Stomach smooth muscle (tissue), 2 donors: ENCODE measurements at regions not wholly inside any gene's neighbourhood (a gene's known extent, or its start where the extent isn't known, plus 50 kb on each side); places are given as distances from the start of the nearest gene placed in this dataset.

Experiments used
- H3K27ac ChIP-seq: one replicate; pipeline ENCODE4 v1.7.0; 2013; ENCODE audit warnings: mild to moderate bottlenecking, low read length, inconsistent platforms
- H3K27me3 ChIP-seq, 2 donors: one replicate each; pipeline ENCODE4 v1.7.0; 2013; ENCODE audit warnings: low read length in 2 of 2; ENCODE audit not compliant: insufficient read depth in 2 of 2, control insufficient read depth in 1 of 2
- H3K36me3 ChIP-seq, 2 donors: one replicate each; pipeline ENCODE4 v1.7.0; 2013; ENCODE audit warnings: low read length in 2 of 2; ENCODE audit not compliant: control insufficient read depth in 2 of 2, insufficient read depth in 2 of 2
- H3K4me1 ChIP-seq: one replicate; pipeline ENCODE4 v1.7.0; 2013; ENCODE audit warnings: low read length; ENCODE audit not compliant: control insufficient read depth, insufficient read depth
- H3K4me3 ChIP-seq, 2 donors: one replicate each; pipeline ENCODE4 v1.7.0; 2013; ENCODE audit warnings: low read length in 2 of 2
- H3K9ac ChIP-seq, 2 donors: one replicate each; pipeline ENCODE4 v1.7.0; 2013; ENCODE audit warnings: low read length in 2 of 2, mild to moderate bottlenecking in 1 of 2
- H3K9me3 ChIP-seq, 2 donors: one replicate each; pipeline ENCODE4 v1.7.0; 2013; ENCODE audit warnings: low read length in 2 of 2; ENCODE audit not compliant: control insufficient read depth in 2 of 2
- donor health status: healthy.
- donor health status: Pancreatic carcinoma.

GRCh38 chr13:34021619-34022018 lies 203.7 kb downstream of the RFC3 start:
- Histone ChIP-seq H3K27ac (no peak overlapping the region), H3K36me3 (no peaks in the 10 kb centered on the region), H3K27me3 (no peaks in the 10 kb centered on the region), H3K4me3 (no peak overlapping the region), H3K9me3 (peaks cover 3 to 11% of the 10 kb centered on the region in 2 donors), H3K9ac (no peak overlapping the region), H3K4me1 (no peaks in the 10 kb centered on the region)

DNA sequence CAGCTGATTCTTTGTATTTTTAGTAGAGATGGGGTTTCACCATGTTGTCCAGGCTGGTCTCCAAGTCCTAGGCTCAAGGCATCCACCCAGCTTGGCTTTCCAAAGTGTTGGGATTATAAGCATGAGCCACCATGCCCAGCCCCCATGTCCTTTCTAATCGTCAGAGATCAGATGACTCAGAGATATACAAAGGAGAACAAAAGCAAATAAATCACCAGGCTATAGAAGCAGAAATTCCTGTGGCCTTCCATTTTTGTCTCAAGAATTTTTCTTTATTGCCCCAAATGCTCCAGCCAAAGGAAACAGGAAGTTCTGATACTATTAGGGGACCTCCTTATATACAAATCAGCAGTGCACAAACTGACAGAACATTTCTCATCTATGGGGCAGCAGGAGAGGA lies 207.8 kb downstream of the RFC3 start:
- H3K9ac ChIP-seq = no peak overlapping the region
- no peaks in the 10 kb centered on the region for H3K27me3 ChIP-seq
- peaks cover 6 to 12% of the 10 kb centered on the region in 2 donors for H3K9me3 ChIP-seq
- no peaks in the 10 kb centered on the region for H3K36me3 ChIP-seq
- H3K4me1 ChIP-seq = no peaks in the 10 kb centered on the region
- no peak overlapping the region for H3K27ac ChIP-seq
- no peak overlapping the region for H3K4me3 ChIP-seq

GRCh38 chr13:34026308-34026707 lies 208.4 kb downstream of the RFC3 start:
- Histone ChIP-seq H3K4me1 (no peaks in the 10 kb centered on the region), H3K9ac (no peak overlapping the region), H3K4me3 (no peak overlapping the region), H3K27ac (no peak overlapping the region), H3K27me3 (no peaks in the 10 kb centered on the region), H3K36me3 (no peaks in the 10 kb centered on the region), H3K9me3 (peaks cover 6 to 12% of the 10 kb centered on the region in 2 donors)

DNA sequence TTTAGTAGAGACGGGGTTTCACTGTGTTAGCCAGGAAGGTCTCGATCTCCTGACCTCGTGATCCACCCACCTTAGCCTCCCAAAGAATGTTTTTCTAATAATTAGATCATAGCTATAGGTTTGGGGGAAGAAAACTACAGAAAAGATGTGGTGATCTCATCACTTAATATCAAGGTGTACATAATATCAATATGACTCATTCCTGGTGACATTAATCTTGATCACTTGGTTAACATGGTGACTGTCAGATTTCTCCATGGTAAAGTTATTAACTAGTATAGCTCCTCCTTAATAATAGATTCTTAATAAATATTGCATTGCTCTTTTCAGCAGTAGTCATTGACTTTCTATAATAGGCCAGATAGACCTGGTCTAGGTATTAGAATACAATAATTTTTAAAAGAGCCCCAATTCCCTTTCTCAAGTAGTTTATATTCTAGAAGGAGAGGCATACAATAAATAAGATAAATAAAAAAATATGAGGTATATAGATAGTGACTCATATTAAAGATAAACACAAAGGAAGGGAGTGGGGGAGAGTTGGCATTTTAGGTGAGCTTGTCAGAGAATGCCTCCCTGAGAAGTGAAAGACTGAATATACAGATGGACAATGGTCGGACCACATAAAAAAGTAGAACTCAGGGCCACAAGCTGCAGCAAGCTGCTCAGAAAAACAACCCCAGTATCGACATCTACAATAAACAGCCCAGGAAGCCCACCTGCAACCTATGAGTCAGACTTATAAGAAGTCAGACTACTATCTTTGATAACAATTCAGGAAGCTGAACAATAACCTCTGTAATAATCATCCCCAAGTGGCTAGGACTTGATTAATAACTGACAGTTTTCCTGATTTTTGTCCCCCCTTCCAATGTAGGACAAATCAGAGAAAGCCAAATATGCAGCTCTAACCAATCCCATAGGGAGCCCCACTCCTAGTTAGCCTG lies 210.8 kb downstream of the RFC3 start:
- Histone ChIP-seq H3K27ac (no peak overlapping the region), H3K4me3 (no peak overlapping the region), H3K36me3 (no peaks in the 10 kb centered on the region), H3K9me3 (peaks cover 3 to 7% of the 10 kb centered on the region in 2 donors), H3K4me1 (no peaks in the 10 kb centered on the region), H3K9ac (no peak overlapping the region), H3K27me3 (no peaks in the 10 kb centered on the region)

DNA sequence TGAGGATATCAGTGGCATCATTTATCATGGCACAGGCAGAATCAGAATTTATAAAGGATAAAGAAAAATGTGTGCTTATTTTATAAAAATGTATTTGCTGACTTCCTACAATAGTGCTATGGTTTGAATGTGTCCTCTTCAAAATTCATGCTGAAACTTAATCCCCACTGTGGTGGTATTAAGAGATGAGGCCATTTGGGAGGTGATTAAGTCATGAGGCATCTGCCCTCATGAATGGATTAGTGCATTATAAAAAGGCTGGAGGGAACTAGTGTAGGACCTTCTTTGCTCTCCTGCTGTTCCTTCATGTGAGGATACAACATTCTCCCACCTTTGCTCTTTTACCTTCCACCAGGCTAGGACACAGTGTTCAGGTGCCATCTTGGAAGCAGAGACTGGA lies 212.8 kb downstream of the RFC3 start:
- Histone ChIP-seq H3K27me3 (no peaks in the 10 kb centered on the region), H3K27ac (no peak overlapping the region), H3K4me3 (no peak overlapping the region), H3K9me3 (peaks cover 3 to 7% of the 10 kb centered on the region in 2 donors), H3K4me1 (no peaks in the 10 kb centered on the region), H3K9ac (no peak overlapping the region), H3K36me3 (no peaks in the 10 kb centered on the region)

DNA sequence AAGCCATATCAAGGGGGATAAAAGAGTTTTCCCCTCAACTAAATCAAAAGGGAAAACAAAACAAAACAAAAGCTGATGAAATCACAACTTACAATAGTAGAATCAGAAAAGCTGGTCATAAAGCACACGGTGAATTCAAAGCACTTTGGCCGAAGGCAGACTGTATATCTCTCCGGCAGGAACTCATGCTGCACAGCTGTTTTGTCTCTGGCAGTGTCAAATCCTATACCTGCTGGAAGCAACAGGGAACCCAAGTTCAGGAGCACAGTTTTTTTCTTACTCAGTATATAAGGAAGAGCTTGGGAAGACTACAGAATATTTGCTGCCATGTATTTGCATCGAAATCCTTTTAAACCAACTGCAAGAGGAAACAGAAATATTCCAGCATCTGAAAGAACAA lies 213.7 kb downstream of the RFC3 start:
- H3K9ac ChIP-seq = no peak overlapping the region
- peaks cover under 1 to 3% of the 10 kb centered on the region in 2 donors for H3K9me3 ChIP-seq
- H3K27me3 ChIP-seq = no peaks in the 10 kb centered on the region
- no peaks in the 10 kb centered on the region for H3K36me3 ChIP-seq
- H3K4me1 ChIP-seq = no peaks in the 10 kb centered on the region
- H3K27ac ChIP-seq = no peak overlapping the region
- H3K4me3 ChIP-seq = no peak overlapping the region

GRCh38 chr13:34034411-34034810 lies 216.5 kb downstream of the RFC3 start:
- H3K27me3 ChIP-seq = no peaks in the 10 kb centered on the region
- no peaks in the 10 kb centered on the region for H3K9me3 ChIP-seq

GRCh38 chr13:34035178-34035577 lies 217.2 kb downstream of the RFC3 start:
- no peak overlapping the region for H3K9ac ChIP-seq
- H3K4me3 ChIP-seq = no peak overlapping the region
- no peaks in the 10 kb centered on the region for H3K27me3 ChIP-seq
- no peak overlapping the region for H3K27ac ChIP-seq
- H3K4me1 ChIP-seq = no peaks in the 10 kb centered on the region
- no peaks in the 10 kb centered on the region for H3K9me3 ChIP-seq
- no peaks in the 10 kb centered on the region for H3K36me3 ChIP-seq

More at GRCh38 chr13:34034411-34034810, 216.5 kb downstream of the RFC3 start:
- Histone ChIP-seq H3K4me3 (no peak overlapping the region), H3K36me3 (no peaks in the 10 kb centered on the region), H3K27ac (no peak overlapping the region), H3K9ac (no peak overlapping the region), H3K4me1 (no peaks in the 10 kb centered on the region)

- H3K4me1 ChIP-seq = no peaks in the 10 kb centered on the region
- no peak overlapping the region for H3K4me3 ChIP-seq
- H3K27me3 ChIP-seq = no peaks in the 10 kb centered on the region
- no peak overlapping the region for H3K27ac ChIP-seq
- H3K9me3 ChIP-seq = no peaks in the 10 kb centered on the region
- H3K36me3 ChIP-seq = no peaks in the 10 kb centered on the region
- H3K9ac ChIP-seq = no peak overlapping the region
These were observed 217.9 kb downstream of the RFC3 start for GRCh38 chr13:34035676-34036325.

GRCh38 chr13:34037636-34038540 lies 219.9 kb downstream of the RFC3 start:
- Histone ChIP-seq H3K4me1 (no peaks in the 10 kb centered on the region), H3K9ac (no peak overlapping the region)

More at GRCh38 chr13:34037636-34038540, 219.9 kb downstream of the RFC3 start:
- Histone ChIP-seq H3K27ac (no peak overlapping the region), H3K4me3 (no peak overlapping the region), H3K27me3 (no peaks in the 10 kb centered on the region), H3K36me3 (no peaks in the 10 kb centered on the region), H3K9me3 (no peaks in the 10 kb centered on the region)
